Stimulated activated CD4-positive, alpha-beta T cell treated with anti-CD3 and anti-CD28 coated beads, TNF-alpha, amount 100 ng/mL, for 4 hours (primary cell): ENCODE measurements at regions not wholly inside any gene's neighbourhood (a gene's known extent, or its start where the extent isn't known, plus 50 kb on each side); places are given as distances from the start of the nearest gene placed in this dataset.

Source experiments
- DNase-seq, 3 experiments: peaks; one replicate each; pipeline ENCODE4 v3.0.0-alpha.2; 2020; ENCODE audit warnings: low read depth in 3 of 3

- DNase-seq = no peak
Observed at GRCh38 chr2:120828829-120829632, 93.4 kb downstream of the GLI2 start.

- DNase-seq = no peak
Observed at GRCh38 chr2:120829633-120830025, 94.0 kb downstream of the GLI2 start.

DNA sequence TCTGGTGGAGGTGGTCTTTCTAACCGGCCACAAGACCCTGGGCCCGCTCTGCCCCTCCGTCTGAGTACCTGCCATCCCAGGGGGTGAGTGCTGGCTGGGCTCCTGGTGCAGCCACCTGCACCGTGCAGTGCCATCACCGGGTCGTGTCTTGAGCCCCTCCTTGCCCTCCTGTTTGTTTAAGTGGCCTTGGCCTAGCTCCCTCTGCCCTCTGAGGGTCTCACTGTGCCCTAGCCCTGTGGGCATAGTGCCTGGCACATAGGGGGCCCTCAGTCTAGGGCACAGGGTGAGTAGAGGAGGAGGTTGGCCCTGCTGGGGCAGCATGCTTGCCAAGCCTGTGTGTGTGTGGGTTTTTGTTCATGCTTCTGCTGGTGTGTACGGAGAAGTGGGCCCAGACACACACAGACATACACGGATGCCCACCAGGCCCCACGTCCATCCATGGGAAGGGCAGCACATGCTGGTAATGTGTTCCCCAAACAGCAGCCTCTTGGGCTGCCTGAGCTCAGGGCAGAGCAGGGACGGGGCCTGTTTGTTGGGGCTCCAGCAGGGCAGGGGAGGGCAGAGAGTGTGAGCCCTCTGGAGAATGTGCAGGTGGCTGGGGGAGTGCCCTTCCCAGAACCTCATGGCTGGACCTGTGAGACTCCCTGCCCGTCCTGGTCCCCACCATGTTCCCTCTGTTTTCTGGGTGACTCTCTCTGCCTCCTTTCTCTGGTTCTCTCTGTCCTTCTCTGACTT is 94.6 kb downstream of the GLI2 start:
- DNase-seq = no peak

GRCh38 chr2:120831086-120831485 is 95.4 kb downstream of the GLI2 start:
- no peak for DNase-seq

DNA sequence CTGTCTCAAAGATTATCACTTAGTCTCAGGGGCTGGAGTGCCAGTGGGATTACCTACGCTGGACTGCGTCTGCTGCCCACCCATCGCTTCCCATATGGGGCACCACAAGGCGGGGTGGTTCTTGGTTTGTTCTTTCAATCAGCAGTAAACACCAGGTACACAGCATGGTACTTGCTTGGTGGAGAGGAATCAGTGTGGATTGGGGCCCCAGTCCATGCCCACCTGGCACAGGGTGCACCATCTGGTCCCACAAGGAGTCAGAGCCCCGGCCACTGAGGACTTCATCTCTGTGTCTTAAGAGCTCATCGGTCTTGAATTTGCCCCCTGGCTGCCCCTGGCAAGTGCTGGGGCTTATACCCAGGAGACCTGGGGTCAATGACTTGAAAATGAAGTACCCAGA is 96.2 kb downstream of the GLI2 start:
- DNase-seq = no peak

GRCh38 chr2:120832296-120833070 is 96.8 kb downstream of the GLI2 start:
- DNase-seq = no peak

- DNase-seq = no peak
Observed at GRCh38 chr2:120833127-120833675, 97.5 kb downstream of the GLI2 start.

GRCh38 chr2:120834206-120834605 is 98.5 kb downstream of the GLI2 start:
- DNase-seq = no peak

GRCh38 chr2:120836281-120836680 is 100.6 kb downstream of the GLI2 start:
- no peak for DNase-seq

DNA sequence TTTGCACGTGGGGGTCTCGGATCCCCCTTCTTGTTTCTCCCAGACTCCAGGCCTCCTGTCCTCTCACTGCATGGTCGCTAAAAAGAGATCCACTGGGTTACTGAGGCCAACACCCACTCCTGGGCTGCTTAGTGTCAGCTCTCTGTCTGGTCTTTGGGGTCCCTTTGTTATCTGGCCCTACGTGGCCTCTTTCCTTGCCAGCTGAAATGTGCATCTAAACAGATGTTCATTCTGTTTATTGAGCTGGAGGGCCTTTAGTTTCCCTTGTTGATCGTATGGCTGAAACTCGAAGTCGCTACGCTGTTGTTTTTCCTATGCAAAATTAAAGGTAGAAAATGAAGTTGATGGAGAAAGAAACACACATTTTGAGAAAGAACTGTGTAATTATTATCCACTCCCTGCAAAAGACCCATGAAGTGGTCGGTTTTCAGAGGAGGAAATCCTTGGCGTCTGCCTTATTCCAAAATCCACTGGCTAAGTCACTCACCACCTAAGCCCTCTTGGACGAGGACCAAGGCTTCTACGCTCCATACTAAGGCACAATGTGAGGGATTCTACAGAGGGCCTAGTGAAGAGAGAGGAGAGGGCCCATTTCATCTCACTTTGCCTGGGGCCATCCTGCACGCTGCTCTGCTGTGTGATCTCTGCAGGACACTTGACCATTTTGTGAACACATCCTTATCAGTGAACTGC is 105.3 kb downstream of the GLI2 start:
- no peak for DNase-seq

DNA sequence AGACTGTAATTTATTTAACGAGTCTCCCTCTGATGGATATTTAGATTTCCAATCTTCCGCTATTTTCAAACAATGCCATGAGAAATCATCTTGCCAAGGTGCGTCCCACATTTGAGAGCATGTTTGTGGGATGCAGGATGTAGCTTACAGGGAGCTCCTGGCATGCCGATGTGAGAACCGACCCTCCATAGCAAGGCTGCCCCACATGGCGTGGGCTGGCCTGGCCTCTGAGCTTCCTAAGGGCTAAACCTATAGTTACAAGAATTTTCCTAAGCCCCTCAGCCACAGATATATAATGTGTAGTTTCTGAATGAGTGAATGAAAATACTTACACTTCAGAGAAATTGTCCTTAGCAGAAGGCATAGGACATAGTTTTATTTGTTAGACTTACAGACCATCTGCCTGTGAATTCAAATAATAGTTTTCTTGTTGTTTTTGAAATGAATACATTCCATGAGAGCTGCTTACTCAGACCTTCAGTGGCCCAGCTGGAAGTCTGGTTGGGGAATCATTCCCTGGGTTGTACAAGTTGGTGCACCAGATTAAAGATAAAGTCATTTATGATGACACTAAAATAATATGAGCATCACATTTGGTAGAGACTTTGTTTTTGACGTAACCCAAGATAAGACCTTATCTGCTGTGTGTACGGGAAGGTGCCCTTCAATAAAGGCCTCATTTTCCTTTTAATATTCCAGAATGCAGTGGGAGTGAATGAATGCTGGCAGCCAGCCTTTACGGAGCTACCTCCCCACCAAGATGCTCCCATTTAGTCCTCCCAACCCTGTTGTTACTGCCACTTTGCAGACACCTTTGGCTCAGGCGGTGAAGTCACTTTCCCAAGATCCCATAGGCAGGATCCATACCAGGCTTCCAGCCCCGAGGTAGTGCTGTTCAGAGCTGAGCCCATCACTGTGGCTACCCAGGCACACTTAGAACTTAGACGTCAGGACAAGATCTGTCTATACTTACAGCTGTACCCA is 107.1 kb downstream of the GLI2 start:
- no peak for DNase-seq

GRCh38 chr2:120844070-120844738 is 108.5 kb downstream of the GLI2 start:
- no peak for DNase-seq

DNA sequence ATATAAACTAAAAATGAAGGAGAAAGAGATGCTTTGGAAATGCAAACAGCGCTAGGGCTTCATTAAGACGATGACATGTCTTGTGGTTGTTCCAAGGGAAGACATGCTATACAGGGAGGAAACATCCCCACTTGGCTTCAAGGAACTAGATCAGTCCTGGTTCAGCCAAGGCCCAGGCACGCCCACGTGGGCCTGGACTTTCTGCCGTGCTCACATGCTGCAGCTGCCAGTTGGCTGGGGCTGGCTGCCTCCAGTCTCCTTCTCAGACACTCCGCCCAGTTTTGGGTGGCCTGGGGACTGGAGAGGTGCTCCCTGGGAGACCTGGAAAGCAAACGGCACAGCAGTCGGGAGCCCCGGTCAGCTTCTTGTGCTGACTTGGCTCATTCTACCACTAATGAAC is 109.6 kb downstream of the GLI2 start:
- no peak for DNase-seq

- DNase-seq = no peak
Observed at GRCh38 chr2:120846406-120847095, 110.9 kb downstream of the GLI2 start.

DNA sequence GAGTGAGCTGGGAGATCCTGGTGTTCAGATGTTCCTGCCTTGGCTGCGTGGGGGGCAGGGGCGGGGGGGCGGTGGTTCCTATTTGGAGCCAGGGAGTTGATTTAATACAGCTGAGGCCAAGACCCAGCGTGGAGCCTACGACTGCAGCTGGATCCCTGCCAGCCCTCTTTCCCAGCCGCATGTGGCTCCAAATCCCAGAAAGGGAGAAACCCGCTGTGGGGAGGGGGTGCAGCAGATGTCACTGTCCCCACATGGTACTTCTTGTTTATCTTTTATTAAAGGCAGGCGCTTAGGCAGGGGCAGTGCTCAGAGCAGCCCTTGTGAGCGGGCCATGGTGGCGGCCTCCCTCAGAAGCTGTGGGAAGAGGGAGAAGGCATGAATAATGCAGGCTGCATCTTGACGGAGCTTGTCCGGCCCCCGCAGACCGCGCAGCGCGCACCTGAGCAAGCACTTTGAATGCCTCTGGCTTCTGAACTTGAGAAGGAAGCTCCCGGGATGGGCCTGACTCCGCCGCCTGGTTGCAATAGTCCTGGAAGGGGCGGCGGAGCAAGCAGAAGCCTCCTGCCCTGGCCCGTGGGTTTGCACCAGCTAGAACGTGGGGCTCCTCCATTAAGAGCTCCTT is 112.1 kb downstream of the GLI2 start:
- no peak for DNase-seq

DNA sequence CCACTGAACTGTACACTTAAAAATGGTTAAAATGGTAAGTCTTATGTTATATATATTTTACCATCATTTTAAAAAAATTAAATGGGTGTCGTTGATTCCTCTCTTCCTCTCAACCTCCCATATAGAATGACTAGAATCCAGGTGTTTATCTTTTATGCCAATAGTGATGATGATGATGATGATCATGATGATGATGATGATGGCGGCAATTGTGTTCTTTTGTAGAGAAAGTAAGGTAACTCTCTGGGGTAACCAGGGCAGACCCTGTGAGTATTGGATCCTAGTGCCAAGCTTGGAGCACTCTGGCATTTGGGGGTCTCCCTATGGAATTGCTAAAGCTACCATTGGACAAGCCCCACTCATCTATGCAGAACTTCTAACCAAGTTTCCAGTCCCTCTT is 113.6 kb downstream of the GLI2 start:
- no peak for DNase-seq

DNA sequence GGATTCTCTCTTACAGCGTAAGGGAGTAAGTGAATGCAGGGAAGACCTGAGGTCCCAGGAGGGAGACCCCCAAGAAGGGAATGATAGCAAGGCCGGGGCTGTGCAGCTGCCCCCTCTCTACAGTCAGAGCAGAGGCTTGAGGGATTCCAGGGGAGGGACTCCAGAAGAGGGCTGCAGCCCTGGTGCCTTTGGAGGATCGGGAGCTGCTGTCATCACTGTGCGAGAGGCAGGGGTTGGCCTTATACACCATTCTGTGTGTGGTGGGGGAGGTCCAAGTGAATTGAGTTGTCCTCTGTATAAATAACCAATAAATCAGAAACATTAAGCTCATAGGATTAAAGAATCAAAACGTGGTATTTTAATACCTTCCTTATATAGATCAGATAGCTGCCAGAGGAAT is 114.9 kb downstream of the GLI2 start:
- no peak for DNase-seq

GRCh38 chr2:120851116-120851773 is 115.6 kb downstream of the GLI2 start:
- no peak for DNase-seq
